ENCODE measurements at regions not wholly inside any gene's neighbourhood (a gene's known extent, or its start where the extent isn't known, plus 50 kb on each side); places are given as distances from the start of the nearest gene placed in this dataset.

DNA sequence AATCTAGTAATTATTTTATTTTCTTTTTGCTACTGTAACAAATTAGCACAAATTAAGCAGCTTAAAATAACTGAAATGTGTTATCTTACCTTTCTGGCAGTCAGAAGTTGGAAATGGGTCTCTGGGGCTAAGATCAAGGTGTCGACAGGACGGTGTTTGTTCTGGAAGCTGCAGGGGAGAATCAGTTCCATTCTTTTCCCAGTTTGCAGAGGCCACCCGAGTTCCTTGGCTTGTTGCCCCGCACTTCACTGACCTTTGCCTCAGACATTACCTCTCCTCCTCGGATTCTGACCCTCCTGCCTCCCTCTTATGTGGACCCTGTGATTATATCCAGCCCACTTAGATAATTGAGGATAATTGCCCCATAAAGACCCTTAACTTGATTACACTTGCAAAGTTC is 61.0 kb upstream of the MAF start:
- TF ChIP-seq, protein P1, sequence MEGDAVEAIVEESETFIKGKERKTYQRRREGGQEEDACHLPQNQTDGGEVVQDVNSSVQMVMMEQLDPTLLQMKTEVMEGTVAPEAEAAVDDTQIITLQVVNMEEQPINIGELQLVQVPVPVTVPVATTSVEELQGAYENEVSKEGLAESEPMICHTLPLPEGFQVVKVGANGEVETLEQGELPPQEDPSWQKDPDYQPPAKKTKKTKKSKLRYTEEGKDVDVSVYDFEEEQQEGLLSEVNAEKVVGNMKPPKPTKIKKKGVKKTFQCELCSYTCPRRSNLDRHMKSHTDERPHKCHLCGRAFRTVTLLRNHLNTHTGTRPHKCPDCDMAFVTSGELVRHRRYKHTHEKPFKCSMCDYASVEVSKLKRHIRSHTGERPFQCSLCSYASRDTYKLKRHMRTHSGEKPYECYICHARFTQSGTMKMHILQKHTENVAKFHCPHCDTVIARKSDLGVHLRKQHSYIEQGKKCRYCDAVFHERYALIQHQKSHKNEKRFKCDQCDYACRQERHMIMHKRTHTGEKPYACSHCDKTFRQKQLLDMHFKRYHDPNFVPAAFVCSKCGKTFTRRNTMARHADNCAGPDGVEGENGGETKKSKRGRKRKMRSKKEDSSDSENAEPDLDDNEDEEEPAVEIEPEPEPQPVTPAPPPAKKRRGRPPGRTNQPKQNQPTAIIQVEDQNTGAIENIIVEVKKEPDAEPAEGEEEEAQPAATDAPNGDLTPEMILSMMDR (IDR thresholded peaks at IDR 0.05) = no peak
- TF ChIP-seq POLR2A (IDR thresholded peaks at IDR 0.05) = no peak
